ENCODE measurements at regions not wholly inside any gene's neighbourhood (a gene's known extent, or its start where the extent isn't known, plus 50 kb on each side); places are given as distances from the start of the nearest gene placed in this dataset.
"Not testable (repeated sequence)": the region's sequence is repeated elsewhere in the genome, so short reads cannot be mapped to it uniquely, and the experiment has no call there.

DNA sequence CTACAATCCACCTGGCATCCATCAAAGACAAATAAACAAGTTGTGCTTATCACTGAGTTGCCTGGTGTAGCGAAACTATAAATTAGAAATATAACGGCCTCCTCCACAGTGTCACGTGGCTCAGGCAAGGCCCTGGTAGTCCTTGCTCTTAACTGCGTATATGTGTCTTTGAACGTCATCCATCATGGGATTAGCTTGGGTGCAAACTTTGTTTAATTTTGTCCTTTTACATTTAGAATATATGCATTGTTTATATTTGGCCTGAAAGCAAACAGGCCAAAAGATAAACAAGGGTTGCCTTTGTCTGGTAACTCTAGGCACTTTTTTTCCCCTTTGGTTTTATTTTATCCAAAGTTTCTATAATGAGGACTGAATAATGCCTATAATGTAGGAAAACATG lies 184.9 kb downstream of the KIT start:
- no peak for DNase-seq

DNA sequence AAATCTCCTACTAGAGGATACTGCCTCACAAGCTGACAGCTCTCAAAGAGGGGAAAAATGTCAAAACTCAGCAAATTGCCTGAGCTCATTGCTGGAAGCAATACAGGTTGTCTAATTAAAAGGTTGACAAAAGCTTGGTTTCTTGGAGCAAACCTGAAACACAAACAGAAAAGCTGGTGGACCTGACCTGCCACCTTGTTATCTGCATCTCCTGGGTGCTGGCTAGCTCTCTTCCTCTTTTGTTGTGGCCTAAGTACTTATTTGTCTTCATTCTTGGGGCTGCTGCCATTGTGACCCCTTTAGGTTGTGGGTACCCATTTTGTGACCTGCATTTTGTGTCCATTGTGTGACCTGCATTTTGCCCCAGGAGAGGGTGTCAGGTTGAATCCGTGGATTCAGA lies 184.5 kb downstream of the KIT start:
- no peak for DNase-seq

DNA sequence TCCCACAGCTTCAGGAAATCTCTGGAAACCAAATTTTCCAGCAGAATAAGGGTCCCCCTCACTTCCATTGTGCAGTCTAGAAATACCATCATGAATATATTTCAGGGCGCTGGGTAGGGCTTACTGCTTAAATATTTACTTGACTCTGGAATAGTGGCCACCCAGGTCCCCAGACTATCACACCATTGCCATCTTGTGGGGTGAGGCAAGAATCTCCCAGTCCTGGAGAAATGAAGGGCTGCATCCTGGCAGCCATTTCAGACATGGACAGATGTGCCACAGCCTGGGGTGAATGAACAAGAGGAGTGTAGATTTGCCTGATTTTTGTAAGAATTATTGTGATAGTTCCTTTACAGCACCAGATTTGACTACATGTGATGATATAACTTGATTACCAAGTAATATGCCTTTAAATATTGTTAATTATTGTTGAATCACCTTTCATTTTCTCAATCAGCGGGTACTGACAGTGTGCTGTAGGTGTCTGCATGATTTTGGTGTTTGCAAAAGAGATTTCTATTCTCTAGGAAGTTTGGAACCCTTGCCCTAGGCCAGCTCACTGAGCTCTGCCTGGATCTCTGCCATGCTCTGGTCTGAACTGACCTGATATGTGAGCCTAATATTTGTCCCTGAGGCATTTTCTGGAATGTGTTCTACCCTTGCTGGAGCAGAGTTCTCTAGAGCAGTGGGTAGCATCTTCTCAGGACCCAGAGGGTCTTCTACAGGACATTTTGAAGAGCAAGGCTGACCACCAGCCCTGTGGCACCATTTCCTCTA lies 183.4 kb downstream of the KIT start:
- no peak for DNase-seq

DNA sequence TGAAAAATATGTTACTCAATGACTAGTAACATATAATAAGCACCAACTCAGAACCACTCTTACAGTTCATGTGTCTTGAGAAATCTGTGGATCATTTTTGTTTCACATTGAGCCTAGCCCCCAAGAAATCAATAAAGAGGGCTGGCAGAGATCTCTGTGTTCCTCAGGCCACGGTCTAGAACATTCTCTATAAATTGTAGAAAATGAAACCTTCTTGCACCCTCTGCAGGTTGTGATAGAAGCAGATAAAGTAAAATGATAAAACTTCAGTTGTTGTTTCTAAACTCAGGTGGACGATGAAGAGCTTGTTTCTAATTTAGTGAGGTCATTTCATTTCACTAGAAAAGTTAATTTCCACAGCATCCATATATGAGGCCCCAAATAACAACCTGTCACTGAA lies 182.7 kb downstream of the KIT start:
- DNase-seq = no peak

DNA sequence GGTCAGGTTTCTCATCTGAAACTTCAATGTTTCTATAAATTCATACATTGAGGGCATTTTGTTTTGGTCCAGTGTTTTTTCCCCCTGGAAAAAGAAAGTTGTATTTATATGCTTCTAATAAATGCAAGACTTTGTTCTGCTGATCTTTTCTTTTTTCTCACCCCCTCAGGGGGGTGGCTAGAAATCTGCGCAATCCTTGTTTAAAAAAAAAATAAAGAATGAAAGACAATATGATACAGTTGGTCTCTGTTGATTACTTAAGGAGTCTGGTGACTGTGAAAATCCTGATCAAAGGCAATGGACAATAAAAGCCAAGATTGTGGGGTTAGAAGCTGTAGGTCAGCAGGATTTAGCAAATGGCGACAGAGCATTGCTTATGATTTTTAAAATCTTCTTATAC lies 180.5 kb downstream of the KIT start:
- DNase-seq = no peak

DNA sequence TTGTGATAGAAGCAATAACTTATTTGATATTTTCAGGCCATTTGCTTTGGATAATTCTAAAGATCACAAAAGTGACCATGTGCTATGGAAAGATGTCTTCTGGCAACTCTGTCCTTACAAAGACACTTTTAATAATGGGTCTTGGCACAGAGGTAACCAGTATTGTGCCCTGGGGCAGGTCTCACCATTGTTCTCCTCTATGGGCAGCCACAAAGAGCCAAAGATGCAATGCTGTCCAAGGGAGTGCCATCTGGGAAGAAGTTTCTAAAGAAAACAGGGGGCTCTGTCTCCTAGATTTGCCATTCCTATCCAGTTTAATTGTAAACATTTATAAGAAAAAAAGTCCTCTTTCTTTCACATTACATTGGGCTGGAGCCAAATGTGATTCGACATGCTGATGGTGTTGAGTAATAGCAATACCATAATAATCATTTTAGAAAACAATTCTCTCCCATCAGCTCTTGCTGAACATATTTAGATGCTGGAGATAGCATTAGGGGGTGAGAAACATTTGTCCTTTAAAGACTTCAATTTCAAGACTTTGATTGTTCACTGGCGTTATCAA lies 179.9 kb downstream of the KIT start:
- DNase-seq = no peak

DNA sequence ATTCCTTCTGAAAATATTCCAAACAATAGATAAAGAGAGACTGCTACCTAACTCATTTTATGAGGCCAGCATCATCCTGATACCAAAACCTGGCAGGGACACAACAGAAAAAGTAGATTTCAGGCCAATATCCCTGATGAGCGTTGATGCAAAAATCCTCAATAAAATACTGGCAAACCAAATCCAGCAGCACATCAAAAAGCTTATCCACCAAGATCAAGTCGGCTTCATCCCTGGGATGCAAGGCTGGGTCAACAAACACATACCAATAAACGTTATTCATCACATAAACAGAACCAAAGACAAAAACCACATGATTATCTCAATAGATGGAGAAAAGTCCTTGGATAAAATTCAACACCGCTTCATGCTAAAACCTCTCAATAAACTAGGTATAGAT lies 170.6 kb downstream of the KIT start:
- DNase-seq = not testable (repeated sequence)

DNA sequence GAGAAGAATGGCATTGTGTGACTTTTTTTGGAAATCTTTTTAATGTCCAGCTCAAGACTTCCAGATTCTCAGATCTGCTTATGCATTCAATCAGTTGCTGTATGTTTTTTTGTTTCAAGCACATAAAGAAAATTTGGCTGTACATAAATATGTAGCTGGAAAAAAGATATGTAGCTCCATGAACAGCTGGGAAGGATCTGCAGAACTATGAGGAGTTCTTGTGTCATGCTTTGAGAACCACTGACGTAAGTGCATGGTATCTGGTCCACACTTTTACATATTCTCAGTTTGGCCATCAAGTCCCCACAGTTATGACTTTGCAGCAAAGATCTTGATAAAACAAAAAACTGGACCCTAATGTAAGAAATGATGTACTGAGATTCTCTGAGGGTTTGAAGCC lies 165.9 kb downstream of the KIT start:
- DNase-seq = no peak

DNA sequence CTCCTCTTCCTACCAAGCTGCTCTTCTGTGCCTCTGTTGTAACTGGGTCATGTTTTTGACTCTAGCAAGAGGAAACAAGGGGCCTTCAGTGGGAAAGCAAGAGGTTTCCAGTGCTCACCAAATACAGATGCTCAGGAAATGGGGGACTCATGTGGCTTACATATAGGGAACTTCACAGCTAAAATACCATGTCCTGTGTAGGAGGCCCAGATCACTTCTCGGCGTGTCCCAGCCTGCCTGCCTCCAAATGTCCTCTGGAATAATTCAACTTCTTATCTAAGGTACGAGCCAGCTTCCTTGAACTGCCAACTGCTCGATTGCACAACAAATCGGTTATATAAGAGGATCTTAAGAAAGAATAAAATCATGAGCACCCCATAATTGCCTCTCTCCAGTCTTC lies 161.3 kb downstream of the KIT start:
- DNase-seq = no peak

DNA sequence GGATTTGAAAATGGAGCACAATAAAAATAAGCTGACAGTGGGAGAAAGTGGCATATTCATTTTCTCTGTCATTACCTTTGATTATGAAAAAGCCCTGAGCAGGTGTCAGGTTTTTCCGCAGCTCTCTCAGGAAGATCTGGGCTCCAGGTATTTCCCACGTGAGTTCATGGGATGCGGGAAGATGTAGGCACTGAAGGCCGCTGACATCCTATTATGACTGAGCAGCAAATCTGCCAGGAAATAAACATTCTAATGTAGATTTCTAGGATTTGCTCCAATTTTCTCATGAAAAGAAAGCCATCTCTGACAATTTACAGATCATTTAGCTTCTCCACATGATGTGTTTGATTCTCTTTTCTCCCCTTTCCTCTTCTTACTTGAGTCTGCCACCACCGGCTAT lies 160.7 kb downstream of the KIT start:
- DNase-seq = no peak

DNA sequence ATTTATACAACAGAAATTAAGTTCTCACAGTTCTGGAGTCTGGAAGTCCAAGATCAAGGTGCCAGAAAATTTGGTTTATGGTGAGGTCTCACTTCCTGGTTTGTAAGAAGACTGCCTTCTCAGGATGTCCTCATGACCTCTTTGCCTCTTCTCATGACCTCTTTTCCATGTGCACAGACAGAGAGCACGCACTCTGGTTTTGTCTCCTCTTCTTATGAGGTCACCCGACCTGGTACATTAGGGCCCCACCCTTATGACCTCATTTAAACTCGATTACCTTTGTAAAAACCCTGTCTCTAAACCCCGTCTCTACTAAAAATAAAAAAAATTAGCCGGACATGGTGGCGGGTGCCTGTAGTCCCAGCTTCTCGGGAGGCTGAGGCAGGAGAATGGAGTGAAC lies 155.9 kb downstream of the KIT start:
- no peak for DNase-seq

DNA sequence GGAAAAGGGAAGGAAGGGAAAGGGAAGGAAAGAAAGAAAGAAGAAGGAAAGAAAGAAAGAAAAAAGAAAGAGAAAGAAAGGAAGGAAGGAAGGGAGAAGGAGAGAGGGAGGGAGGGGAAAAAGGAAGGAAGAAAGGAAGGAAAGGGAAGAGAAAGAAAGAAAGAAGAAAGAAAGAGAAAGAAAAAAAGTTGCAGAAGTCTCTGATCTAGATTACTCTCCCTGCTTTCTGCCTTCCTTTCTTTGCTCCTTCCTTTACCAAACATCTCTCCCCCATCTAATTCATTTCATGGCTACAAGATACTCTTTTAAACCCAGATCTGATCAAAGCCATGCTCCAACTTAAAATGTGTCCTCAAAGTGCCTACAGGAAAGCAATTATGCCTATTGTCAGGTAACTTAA lies 148.6 kb downstream of the KIT start:
- no peak for DNase-seq

DNA sequence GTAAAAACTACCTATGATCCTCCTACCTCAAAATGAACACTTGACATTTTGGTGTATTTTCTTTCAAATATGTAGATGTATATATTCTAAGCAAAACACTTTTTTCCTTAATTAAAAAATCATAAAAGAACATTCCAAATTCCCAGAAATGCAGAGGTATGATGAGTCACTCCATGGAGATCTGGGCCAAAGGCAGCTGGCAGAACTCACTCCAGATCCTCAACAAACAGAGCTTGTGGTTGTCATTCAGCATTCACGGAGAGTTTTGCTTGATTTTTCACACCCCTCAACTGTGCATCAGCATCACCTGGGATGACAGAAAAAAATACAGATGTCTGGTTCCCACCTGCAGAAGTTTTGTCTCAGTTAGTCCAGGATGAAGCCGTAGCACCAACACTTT lies 144.6 kb downstream of the KIT start:
- no peak for DNase-seq

DNA sequence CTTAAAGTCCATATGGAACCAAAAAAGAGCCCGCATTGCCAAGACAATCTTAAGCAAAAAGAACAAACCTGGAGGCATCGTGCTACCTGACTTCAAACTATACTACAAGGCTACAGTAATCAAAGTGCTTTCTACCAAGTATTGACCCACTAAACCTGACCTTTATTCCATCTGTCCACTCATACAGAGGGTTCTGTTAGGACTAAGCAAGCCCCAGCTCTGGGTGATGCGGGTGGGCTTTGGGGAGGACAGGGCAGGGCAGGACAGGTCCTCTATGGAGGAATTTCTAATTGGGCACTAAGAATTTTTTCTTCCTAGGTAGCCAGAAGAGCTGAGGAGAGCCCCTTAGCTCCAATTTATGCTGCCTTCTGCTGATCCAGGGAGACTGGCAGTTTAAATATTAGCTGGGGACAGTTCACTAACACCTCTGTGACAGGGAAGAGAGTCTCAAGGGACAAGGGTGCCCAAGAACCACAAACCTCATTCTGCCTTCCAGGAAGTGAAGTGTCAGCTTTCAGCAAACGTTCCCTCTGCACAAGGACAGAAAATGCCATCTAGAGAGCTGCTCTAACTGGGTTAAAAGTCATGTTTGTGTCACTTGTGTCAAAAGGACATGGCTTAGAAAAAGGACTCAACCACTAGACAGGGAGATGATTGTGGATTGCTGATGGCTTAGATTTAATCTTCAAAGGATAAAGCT lies 143.2 kb downstream of the KIT start:
- no peak for DNase-seq

DNA sequence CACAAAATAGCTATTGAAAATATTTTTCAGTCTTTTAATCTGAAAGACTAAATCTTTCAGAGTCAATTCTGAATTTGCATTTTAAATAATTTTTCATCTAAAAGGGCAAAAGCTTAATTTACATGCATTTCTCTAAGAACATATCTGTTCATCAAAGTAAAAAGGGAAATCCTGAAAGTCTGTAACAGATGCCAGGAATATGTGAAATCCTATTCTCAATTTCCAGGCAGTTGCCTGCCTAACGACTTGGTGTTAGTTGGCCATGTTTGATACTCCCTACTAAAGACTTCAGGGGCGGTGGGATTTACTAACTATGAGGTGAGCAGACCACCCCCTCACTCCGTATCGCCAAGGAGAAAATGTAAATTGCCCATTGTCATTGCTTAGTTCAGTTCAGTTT lies 136.8 kb downstream of the KIT start:
- DNase-seq = no peak

DNA sequence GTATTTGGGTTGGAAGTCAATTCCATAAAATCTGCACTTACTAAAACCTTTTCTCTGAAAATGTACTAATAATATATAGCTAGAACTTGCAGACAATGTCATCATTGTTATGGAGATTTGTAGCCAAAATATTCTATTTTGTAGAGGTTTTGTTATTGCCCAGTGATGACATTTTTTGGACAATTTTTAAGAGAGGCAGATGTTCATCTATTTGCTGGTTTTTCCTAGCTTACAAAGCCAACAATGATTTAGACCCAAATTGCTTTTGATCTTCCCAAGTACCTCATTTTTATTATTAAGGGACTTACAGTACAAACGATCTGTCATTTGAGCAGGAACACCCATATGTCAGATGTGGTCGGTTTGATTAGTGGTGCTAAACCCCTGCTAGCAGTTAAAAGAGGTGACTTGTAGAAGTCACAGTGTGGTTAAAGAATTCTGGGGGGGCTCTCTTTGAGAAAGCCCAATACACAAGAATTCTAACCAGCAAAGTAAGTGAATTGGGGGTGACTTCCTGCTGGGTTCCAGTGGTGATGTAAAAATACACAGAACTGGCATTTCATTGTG lies 136.2 kb downstream of the KIT start:
- DNase-seq = no peak
